Left lobe of liver (tissue), 2 donors: ENCODE measurements at regions not wholly inside any gene's neighbourhood (a gene's known extent, or its start where the extent isn't known, plus 50 kb on each side); places are given as distances from the start of the nearest gene placed in this dataset.

Experiments
- ATAC-seq: fragments of 200-7000 bp; cut with Tn5 transposase; one replicate; pipeline ENCODE4 v1.9.1; 2020; ENCODE audit warnings: mild to moderate bottlenecking, moderate library complexity
- DNase-seq: peaks from one replicate; pipeline ENCODE4 v3.0.0-alpha.2; 2020; ENCODE audit warnings: low spot score
- donor health status: DM: no; HTN: no; CAD: no; lungs with moderate emphysema.
- donor health status: DM: no; HTN: yes; CAD: no.

DNA sequence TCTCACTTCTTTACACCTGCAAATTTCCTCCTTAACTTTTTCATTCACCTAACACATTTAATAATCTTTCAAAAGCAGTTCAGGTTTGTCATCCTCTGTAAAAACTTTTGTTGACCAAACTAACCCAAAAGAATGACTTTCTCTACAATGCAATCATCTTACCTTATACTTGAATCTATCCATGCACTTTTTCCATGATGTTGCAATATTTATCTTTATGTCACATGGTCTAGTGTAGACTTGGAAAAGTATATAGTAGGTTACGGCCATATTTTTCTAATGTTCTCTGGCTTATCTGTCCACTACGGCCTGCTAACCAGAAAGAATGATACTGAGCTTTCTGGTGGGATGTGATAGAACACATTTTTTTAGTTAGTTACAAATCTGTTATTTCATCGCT is 431.0 kb upstream of the SOX9 start:
- DNase-seq (no peak), ATAC-seq (no peak)

DNA sequence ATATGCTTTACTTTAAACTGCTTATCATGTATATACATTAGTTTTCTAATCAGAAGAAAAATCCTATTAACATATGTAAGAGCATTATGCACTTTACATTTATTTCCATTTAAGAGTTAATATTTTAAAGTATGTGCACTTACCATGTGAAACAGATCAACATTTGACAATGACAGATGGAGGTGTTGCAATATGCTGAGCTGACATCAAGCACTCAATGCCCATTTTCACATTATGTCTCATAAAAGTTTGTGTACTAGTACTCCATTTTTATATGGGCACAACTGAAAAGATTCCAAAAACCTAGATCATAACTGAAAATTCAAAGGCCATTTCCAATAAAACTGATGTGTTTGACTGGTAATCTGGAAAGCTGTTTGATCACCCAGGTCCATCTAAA is 420.9 kb upstream of the SOX9 start:
- ATAC-seq (no peak), DNase-seq (no peak)

DNA sequence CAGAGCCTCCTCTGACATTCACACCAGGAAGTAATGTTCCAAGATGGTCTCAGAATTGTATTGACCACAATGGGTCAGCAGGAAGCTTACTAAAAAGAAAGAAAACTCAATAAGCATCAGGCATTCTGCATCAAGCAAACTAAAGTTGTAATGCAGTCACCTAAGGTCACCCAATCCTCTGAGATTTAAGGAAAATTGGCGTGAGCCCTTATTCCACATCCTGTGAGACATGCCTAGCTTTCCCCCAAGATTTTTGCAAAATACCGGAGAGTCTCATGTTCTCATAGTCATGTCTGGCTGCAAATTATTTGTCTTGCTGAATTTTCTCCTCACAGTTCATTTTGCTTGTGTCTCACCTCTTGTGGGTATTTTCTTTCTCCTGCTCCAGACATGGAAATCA is 417.1 kb upstream of the SOX9 start:
- DNase-seq (no peak), ATAC-seq (no peak)

DNA sequence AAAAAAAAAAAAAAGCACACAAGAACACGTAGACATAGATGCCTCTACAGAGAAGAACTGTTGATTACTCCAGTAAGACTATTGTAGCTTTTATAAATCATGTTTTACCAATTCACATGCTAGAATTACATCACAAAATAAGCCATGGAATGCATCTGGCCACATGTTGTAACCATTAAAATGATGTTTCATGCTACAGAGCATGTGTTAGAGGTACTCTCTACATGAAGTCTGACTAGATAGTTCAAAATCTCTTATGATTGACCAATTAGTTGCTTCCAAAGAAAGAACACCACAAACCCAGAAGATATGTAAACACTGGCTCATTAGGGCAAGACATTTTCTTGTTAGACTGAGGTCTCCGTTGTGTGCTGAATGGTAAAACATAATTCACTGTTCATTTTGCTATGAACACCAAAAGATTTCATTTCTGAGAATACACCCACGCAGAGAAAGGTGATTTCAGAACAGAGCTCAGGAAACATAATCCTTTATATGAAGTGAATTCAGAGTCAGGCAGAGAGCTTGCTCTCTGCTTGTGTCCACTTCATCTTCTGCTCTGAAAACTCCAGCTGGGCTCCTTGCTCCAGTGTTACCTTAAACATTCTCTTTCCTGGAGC is 411.4 kb upstream of the SOX9 start:
- ATAC-seq (no peak), DNase-seq (no peak)

DNA sequence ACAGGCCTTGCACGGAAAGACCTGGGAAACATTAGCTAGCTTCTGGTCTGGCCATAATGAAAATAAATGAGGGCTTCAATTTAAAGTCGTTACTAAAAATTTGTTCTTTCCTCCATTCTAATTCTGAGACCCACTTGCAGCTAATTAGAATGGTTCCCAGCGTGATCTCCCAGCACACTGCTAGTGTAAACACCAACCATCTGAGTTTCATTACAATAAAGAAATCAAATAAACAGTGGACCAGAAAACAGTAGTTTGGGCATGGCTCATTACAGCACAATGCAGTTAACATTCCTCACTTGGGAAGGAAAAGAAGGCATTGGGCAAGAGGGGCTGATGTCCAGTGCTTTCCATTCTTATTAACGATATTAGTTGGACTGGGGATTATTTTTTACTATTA is 410.9 kb upstream of the SOX9 start:
- ATAC-seq (no peak), DNase-seq (no peak)

DNA sequence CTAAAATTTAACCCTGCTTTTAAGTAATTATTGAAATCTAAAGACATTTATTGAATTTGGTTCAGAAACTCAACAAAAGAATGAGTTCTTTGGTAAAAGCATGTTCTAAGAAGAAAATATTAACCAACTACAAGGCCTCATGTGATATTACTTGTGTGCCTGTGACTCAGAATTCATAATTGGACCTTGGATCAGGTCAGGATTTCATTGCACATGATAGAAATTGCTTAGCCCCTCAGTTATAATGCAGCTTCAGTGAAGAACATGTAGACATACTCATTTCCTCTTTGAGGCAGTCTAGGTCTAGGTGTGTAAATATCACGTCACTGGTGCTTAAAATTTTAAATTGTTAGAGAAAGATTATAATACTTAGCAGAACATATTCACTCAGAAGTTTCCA is 410.0 kb upstream of the SOX9 start:
- DNase-seq: no peak
- ATAC-seq: no peak

DNA sequence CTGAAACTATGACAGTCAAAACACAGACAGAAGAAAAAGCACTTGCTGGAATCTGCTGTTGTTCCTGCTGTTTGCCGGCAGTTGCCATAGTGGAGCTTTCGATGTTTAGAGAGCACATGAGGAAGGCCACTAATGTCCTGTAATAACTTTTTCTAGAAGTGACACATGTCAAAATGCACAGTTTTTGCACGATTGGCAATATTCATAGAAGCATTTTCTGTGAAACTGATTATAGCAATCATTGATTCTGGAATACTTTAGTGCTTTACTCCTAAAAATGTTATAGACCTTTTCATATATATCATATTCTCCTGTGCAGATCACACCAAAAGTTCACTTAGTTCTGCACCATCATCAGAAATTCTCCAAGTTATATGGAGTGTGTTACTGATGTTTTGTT is 407.0 kb upstream of the SOX9 start:
- DNase-seq (no peak), ATAC-seq (no peak)

DNA sequence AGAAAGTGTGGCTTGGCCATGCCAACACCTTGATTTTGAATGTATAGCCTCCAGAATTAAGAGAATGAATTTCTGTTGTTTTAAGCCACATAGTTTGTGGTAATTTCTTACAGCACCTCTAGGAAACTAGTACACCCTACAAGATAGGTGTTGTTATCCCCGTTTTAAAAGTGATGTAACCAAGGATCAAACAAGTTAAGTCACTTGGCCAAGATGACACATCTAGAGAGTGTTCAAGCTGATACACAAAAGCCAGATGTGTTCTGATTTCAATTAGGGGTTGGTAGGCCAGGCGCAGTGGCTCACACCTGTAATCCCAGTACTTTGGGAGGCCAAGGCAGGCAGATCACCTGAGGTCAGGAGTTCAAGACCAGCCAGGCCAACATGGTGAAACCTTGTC is 396.5 kb upstream of the SOX9 start:
- no peak for DNase-seq
- ATAC-seq: no peak

DNA sequence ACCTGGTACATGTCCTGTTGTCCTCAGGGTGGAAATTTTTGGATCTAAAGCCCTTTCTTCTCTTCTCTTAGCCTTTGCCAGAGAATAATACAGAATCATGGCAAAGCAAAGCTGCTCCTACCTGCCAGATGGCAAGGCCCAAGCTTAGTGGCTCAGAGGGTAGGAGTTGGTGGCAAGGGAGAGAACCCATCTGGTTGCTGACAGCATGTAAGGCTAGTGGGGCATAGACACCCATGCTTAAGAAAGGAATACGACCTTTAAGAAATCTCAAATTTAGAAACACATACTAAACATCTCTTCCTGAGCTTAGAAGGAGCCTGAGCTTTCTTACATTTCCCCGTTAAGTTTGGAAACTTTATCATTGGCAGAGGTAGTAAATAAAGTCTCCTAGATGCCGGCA is 395.0 kb upstream of the SOX9 start:
- no peak for ATAC-seq

DNA sequence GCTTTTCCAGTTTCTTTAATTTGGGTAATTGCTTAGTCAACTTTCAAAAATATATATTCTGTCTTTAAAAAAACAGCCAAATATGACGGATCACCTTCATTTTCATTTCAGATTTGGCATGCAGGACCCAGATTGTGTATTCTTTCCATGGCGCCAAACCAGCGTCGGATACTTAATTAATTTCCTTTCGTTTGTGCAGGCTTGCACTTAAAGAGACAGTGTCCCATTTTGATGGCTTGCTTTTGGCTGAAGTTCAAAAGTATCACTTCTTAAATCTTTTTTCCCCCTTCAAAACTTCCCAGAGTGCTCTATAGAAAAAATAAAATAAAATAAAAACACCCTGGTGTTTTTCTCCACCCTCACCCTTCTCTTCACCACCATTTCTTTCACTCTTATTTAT is 394.5 kb upstream of the SOX9 start:
- DNase-seq: no peak
- no peak for ATAC-seq

More for the DNA sequence above, 395.0 kb upstream of the SOX9 start:
- DNase-seq: no peak

DNA sequence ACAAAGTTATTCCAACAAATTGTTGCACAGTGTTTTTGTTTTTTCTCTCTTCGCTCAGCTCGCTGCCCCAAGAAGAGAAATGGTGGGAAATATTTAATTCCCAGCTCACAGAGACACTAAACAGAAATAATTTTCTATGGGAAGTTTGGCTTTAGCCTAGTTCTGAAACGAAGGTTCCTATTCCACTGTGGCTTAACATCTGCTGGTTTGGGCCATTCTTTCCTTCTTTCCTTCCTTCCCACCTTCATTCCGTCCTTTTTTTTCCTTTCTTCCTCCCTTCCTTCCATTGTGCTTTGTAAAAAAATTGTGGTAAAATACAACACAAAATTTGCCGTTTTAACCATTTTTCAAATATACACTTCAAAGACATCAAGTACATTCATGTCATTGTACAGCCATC is 393.5 kb upstream of the SOX9 start:
- ATAC-seq: no peak
- DNase-seq: no peak

DNA sequence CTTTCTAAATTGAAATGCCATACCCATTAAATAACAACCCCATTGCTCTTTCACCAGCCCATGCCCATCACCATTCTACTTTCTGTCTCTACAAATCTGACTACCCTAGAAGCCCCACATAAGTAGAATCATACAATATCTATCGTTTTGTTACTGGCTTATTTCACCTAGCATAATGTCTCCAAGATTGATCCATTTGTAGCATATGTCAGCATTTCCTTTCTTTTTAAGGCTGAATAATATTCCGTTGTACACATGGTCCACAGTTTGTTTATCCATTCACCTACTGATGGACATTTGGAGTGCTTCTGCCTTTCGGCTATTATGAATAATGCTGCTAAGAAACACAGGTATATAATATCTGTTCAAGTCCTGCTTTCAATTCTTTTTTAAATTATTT is 393.1 kb upstream of the SOX9 start:
- ATAC-seq: no peak
- no peak for DNase-seq

DNA sequence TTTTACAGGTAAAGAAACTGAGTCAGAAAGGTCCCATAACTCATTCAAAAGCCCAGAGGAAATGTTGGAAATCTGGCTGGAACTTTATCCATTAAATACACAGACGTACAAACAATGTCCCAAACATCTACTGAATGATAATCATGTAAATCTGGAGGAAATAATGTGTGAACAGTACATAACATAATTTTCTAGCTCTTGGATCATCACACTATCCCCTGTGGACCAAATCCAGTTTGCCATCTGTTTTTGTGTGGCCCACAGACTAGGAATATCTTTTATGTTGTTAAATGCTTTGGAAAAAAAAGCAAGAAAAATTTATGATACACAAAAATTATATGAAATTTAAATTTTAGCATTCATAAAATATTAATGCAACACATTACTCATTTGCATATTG is 389.9 kb upstream of the SOX9 start:
- no peak for DNase-seq
- no peak for ATAC-seq

DNA sequence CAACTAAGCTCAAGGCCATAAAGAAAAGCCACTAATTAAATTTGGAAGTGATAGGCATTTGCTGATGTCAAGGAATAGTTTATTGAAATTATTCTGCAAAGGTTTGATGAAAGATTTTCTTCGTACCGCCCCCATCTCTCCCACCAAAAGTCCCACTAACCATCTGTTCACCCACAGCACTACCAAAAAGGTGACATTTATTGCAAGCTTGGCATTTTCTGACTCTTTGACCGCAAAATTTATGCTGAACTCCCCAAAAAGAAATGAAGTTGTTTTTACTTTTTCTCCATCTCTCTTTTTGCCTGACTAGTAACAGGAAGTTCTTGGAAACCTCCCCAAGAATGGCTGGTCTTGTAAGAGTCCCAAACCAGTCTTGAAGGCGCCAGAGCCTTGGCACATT is 384.9 kb upstream of the SOX9 start:
- no peak for DNase-seq
- no peak for ATAC-seq

DNA sequence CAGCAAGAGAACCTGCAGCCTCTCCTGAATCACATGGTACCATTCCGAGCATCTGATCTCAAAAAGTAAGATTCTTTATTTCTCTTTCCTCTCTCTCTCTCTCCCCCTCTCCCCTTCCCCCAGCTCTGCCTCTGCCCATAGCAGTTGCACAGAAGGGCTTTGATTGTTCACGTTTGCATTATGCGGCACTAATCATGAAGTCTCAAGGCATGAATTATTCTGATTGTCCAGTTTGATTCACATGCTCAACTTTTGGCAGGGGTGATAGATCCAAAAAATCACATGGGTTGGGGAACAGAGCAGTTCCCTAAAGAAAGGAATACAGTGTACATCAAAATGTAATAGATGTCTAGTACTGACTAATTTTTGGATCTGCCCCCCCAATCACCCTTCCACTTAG is 380.0 kb upstream of the SOX9 start:
- ATAC-seq: no peak

DNA sequence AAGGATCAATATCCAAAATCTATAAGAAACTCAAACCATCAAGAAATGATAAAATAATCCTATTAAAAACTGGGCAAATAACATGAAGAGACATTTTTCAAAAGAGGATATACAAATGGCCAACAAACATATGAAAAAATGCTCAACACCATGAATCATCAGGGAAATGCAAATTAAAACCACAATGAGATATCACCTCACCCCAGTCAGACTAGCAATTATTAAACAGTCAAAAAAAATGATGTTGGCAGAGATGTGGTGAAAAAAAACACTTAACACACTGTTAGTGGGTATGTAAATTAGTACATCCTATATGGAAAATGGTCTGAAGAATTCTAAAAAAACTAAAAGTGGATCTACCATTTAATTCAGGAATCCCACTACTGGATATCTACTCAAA is 379.0 kb upstream of the SOX9 start:
- DNase-seq (no peak), ATAC-seq (no peak)

More for the DNA sequence above, 380.0 kb upstream of the SOX9 start:
- no peak for DNase-seq

DNA sequence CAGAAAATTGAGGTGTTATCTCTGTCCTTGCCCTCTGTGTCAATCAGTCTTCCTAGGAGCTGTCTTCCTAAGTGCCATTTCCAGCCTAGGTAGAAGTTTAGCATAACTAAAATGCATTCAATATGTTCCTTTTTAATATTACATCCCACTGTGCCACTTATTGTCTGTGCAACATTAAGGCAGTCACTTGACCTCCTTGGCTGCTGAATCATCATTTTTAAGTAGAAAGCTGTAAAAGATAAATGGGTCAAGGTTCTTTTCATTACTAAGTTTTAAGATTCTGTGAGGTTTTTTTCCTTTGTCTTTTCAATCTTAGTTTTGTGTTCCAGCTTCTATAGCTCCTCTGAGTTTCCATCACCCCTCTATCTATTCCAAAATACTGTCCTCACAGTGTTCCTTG is 371.9 kb upstream of the SOX9 start:
- no peak for ATAC-seq
- DNase-seq: no peak

DNA sequence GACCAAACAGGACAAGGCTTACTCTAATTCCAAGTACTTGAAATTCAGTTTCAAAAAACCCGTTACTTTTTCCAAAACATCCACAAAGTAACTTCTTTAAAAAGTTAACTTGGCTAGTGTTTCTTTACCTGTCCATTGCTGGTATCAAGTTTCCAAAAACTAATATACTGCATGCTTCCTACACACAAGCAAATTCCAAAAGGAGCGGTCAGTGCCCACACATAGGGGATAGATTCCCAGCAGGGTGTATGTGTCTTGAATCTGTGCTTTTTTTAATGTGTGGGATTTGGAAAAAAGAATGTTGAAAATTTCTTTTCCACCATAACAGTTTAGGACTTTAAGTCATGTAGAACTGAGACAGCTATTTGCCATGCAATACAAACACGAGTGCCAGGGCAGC is 367.8 kb upstream of the SOX9 start:
- DNase-seq (no peak), ATAC-seq (no peak)

DNA sequence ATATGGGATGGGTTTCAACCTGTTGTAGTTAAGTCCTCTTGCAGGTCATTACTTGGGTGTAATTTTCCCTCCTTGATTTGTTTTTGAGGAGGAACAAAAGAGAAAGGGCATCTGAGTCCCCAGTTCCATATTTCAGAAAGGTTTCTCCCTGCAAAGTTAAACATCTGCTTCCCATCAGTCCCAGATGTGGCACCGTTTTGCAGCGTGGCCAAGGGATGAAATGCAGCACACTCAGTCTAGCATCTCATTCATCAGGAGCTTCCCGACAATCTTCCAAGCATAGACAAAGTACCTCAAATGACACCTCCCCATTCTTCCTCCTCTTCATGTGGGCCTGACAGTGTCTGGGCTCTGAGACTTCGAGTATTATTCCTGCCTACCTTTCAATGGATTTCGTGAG is 363.7 kb upstream of the SOX9 start:
- no peak for DNase-seq
- no peak for ATAC-seq

DNA sequence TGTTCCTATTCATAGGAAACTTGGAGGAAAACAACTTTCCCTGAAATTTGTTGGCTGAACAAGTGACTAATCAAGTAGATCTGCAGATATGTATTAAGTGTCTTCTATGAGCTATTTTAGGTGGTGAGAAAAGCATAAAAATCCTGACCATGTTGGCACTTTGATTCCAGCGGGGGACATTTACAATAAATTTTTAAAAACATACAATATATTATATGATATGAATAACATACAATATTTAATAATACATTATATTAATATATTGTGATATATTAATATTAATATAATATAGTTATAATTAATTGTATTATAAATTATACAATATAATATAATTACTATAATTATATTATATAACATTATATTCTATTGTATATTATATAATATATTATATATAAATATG is 362.9 kb upstream of the SOX9 start:
- DNase-seq: no peak
- no peak for ATAC-seq

DNA sequence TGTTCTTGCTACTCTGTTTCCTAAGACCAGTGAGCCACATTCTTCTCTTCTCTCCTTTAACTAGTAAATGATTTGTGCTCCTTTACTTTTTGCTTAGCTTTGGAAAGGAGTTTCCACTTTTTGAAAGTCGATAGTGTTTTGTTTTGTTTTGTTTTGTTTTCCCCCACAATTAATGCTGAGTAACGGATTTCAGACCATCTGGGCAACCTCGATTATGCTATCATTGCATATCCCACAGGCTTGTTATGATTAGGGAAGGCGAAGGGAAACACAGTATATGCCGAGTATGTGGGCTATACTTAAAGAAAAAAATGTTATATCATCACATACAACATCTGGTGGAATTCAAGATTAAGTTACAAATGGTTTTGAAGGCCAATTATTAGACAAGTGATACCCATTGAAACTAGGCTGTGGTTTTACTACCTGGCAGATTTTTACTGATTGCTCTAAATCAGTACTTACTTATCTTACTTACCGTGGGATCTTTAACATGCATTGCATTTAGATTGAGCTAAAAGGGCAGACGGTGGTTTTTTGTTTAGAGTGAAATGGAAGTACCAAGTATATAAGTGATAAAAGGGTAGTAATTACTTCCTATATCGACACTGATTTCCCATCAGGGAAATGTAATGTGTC is 361.3 kb upstream of the SOX9 start:
- ATAC-seq (no peak), DNase-seq (no peak)

DNA sequence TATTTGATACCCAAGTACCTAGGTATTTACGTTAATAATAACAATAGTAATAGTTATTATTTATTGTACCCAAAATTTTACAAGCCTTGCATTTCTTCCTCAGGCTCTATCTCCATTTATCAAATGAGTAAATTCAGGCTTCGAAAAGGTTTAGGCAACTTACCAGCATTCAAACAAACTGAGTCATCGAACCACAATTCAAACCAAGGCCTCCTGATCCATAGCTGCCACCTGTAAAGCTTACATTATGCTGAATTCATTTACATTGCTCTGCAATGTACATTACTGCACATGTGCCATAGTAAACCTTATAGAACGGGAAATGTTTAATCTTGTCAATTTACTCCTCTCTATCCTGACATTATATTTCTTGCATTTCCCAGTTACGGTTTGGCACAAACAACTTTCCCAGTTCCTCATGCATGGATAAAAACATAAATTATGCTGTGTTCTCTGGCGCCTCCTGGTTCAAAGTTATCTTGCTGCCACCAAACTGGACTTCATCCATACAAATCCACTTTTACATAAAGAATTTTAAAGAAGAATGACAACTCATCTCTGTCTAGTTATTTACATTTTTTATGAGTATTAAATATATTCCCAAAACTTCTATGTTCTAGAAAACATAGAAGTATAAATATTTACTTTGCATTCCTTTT is 360.6 kb upstream of the SOX9 start:
- DNase-seq (no peak), ATAC-seq (no peak)

DNA sequence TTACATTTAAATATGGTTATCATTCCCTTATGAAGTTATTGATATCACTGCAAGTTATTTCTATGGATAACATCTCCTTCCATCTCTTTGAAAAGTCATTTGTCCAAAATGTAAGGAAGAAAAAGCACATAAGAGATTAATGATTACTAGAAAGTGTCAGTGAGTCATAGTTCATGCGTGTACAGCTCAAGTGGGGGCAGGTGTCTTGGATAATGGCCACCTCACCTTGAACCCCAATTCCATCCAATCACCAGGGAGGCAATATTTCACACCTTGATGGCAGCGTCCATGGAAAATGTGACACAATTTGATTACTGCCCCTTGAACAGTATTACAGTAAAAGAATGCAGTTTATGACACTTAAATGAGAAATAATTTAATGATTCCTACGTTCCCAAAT is 358.3 kb upstream of the SOX9 start:
- DNase-seq (no peak), ATAC-seq (no peak)
